HCT116 (cell line): ENCODE measurements at regions not wholly inside any gene's neighbourhood (a gene's known extent, or its start where the extent isn't known, plus 50 kb on each side); places are given as distances from the start of the nearest gene placed in this dataset.

Experiments used
- ATAC-seq: fragments of 200-7000 bp; cut with Tn5 transposase; 2 replicates; pipeline ENCODE4 v1.9.1; 2020; ENCODE audit warnings: mild to moderate bottlenecking, moderate library complexity
- BruUV-seq: library from RNA; stranded (reverse); fragments of 400-500 nt; replicated peaks from 2 replicates; lab custom pipeline; 2021; lab: Mats Ljungman, UMichigan
- CTCF ChIA-PET: fragments of 300-600 bp; sonication (Branson Sonifier 250); formaldehyde crosslinking; loops from one replicate; lab custom pipeline; 2021; ENCODE audit warnings: antibody characterized with exemption; lab: Charles Lee
- POLR2A ChIA-PET: fragments of 300-600, 350-600 bp; sonication (Branson Sonifier 250); formaldehyde crosslinking; loops from one replicate; lab custom pipeline; 2021; ENCODE audit warnings: antibody characterized with exemption; lab: Charles Lee
- RAD21 ChIA-PET, 2 experiments: fragments of 300-600 bp; sonication (Branson Sonifier 250); formaldehyde crosslinking; loops; one replicate each; lab custom pipeline; 2023; ENCODE audit warnings: low total read pairs in 2 of 2; ENCODE audit not compliant: uncharacterized antibody in 2 of 2, unreplicated experiment in 2 of 2, low non-redundant PET in 1 of 2; lab: Charles Lee
- DNase-seq: peaks from one replicate; pipeline ENCODE4 v3.0.0-alpha.2; 2010; ENCODE audit warnings: low read depth, low spot score
- H2AFZ ChIP-seq: fragments of 200-600 bp; shearing (Covaris generic), sonication (generic); 2 replicates; pipeline ENCODE4 v1.6.1; 2017; ENCODE audit warnings: low read depth, mixed run types, mixed read lengths, antibody characterized with exemption, low read length; ENCODE audit not compliant: poor library complexity, severe bottlenecking
- H3K27ac ChIP-seq: 2 replicates; pipeline ENCODE4 v1.5.1; 2012; ENCODE audit warnings: low read depth, low read length
- H3K27me3 ChIP-seq: fragments of 200-600 bp; sonication (generic); 2 replicates; pipeline ENCODE4 v1.6.1; 2016; ENCODE audit warnings: mixed run types, low read length, mixed read lengths; ENCODE audit not compliant: insufficient read depth
- H3K36me3 ChIP-seq, 2 experiments: fragments of 200-500 bp in 1 of 2; fragments of 200-600 bp in 1 of 2; sonication (Bioruptor generic) in 1 of 2; sonication (generic) in 1 of 2; 2 replicates each; pipeline versions ENCODE4 v1.5.1 to v1.6.1; 2014 to 2016; ENCODE audit warnings: low read length in 2 of 2, inconsistent platforms in 1 of 2, mixed read lengths in 1 of 2, mixed run types in 1 of 2; ENCODE audit not compliant: insufficient read depth in 2 of 2, control insufficient read depth in 1 of 2
- H3K4me1 ChIP-seq, 2 experiments: fragments of 200-600 bp in 1 of 2; sonication (generic) in 1 of 2; 2 replicates each; pipeline versions ENCODE4 v1.5.1 to v1.6.1; 2012 to 2017; ENCODE audit warnings: low read length in 2 of 2, inconsistent platforms in 1 of 2, mild to moderate bottlenecking in 1 of 2, mixed read lengths in 1 of 2, mixed run types in 1 of 2, moderate library complexity in 1 of 2; ENCODE audit not compliant: insufficient read depth in 2 of 2, control insufficient read depth in 1 of 2
- H3K4me2 ChIP-seq: fragments of 200-600 bp; sonication (generic); 2 replicates; pipeline ENCODE4 v1.6.1; 2017; ENCODE audit warnings: mixed run types, low read length, mixed read lengths
- H3K4me3 ChIP-seq, 2 experiments: fragments of 200-600 bp in 1 of 2; sonication (generic) in 1 of 2; replicated peaks in 1 of 2; 2 replicates each; pipeline ENCODE4 v1.5.1; 2011 to 2016; ENCODE audit warnings: low read length in 2 of 2, control low read depth in 1 of 2, low read depth in 1 of 2, mild to moderate bottlenecking in 1 of 2, mixed read lengths in 1 of 2, mixed run types in 1 of 2
- H3K79me2 ChIP-seq: fragments of 200-600 bp; sonication (generic); 2 replicates; pipeline ENCODE4 v1.6.1; 2017; ENCODE audit warnings: mild to moderate bottlenecking, mixed run types, low read length, moderate library complexity, mixed read lengths; ENCODE audit not compliant: insufficient read depth
- H3K9ac ChIP-seq: fragments of 200-600 bp; sonication (generic); 2 replicates; pipeline ENCODE4 v1.6.1; 2016; ENCODE audit warnings: low read length, mixed read lengths
- H3K9me2 ChIP-seq: fragments of 200-600 bp; sonication (generic), shearing (Covaris generic); 2 replicates; pipeline ENCODE4 v1.6.1; 2017; ENCODE audit warnings: mixed run types, mild to moderate bottlenecking, moderate library complexity; ENCODE audit not compliant: insufficient read depth
- H3K9me3 ChIP-seq, 2 experiments: fragments of 200-500 bp in 1 of 2; fragments of 200-600 bp in 1 of 2; sonication (Bioruptor generic) in 1 of 2; sonication (generic) in 1 of 2; 2 replicates each; pipeline ENCODE4 v1.6.1; 2014 to 2017; ENCODE audit warnings: low read length in 2 of 2, mixed read lengths in 2 of 2, inconsistent platforms in 1 of 2, low read depth in 1 of 2, mild to moderate bottlenecking in 1 of 2, mixed run types in 1 of 2, moderate library complexity in 1 of 2; ENCODE audit not compliant: control insufficient read depth in 1 of 2, insufficient read depth in 1 of 2
- H4K20me1 ChIP-seq: fragments of 200-600 bp; sonication (generic), shearing (Covaris generic); 2 replicates; pipeline ENCODE4 v1.6.1; 2017; ENCODE audit warnings: mixed run types, mild to moderate bottlenecking, moderate library complexity; ENCODE audit not compliant: insufficient read depth
- ATF3 ChIP-seq: IDR thresholded peaks from 2 replicates; pipeline ENCODE4 v1.6.1; 2012
- CBX3 ChIP-seq: IDR thresholded peaks from 2 replicates; pipeline ENCODE4 v1.6.1; 2012; ENCODE audit warnings: low read depth
- CEBPB ChIP-seq: IDR thresholded peaks from 2 replicates; pipeline ENCODE4 v1.6.1; 2012; ENCODE audit warnings: low read depth
- CTCF ChIP-seq, 3 experiments: fragments of 200-600 bp in 1 of 3; sonication (generic) in 1 of 3; IDR thresholded peaks in 2 of 3; conservative IDR thresholded peaks in 1 of 3; 2 replicates each; pipeline ENCODE4 v1.5.1; 2012 to 2017; ENCODE audit warnings: low read depth in 2 of 3, low read length in 2 of 3, antibody characterized with exemption in 1 of 3, borderline replicate concordance in 1 of 3, control low read depth in 1 of 3, mild to moderate bottlenecking in 1 of 3, mixed read lengths in 1 of 3, mixed run types in 1 of 3, moderate library complexity in 1 of 3; ENCODE audit not compliant: insufficient read depth in 1 of 3
- EGR1 ChIP-seq: IDR thresholded peaks from 2 replicates; pipeline ENCODE4 v1.6.1; 2012; ENCODE audit warnings: low read depth
- EZH2 ChIP-seq: fragments of 200-600 bp; sonication (generic); IDR thresholded peaks from 2 replicates; pipeline ENCODE4 v1.6.1; 2017; ENCODE audit warnings: antibody characterized with exemption, mixed run types
- FOSL1 ChIP-seq: IDR thresholded peaks from 2 replicates; pipeline ENCODE4 v1.6.1; 2012; ENCODE audit warnings: low read depth
- JUND ChIP-seq: IDR thresholded peaks from 2 replicates; pipeline ENCODE4 v1.6.1; 2012
- MAX ChIP-seq: IDR thresholded peaks from 2 replicates; pipeline ENCODE4 v1.6.1; 2012
- POLR2AphosphoS5 ChIP-seq: IDR thresholded peaks from 2 replicates; pipeline ENCODE4 v1.6.1; 2011; ENCODE audit warnings: mild to moderate bottlenecking, low read depth, low read length, moderate library complexity
- REST ChIP-seq: IDR thresholded peaks from 2 replicates; pipeline ENCODE4 v1.6.1; 2012; ENCODE audit warnings: low read depth
- SP1 ChIP-seq: IDR thresholded peaks from 2 replicates; pipeline ENCODE4 v1.6.1; 2012; ENCODE audit warnings: low read depth
- SRF ChIP-seq: IDR thresholded peaks from 2 replicates; pipeline ENCODE4 v1.6.1; 2012; ENCODE audit warnings: low read depth
- TCF7L2 ChIP-seq: IDR thresholded peaks from 2 replicates; pipeline ENCODE4 v1.7.0; 2011; ENCODE audit warnings: borderline replicate concordance, inconsistent platforms; ENCODE audit not compliant: insufficient read depth, insufficient read length; ENCODE audit errors: extremely low read depth
- YY1 ChIP-seq: IDR thresholded peaks from 2 replicates; pipeline ENCODE4 v1.6.1; 2011; ENCODE audit warnings: low read length, low read depth, moderate library complexity, mild to moderate bottlenecking; ENCODE audit not compliant: insufficient replicate concordance; ENCODE audit errors: extremely low read depth
- ZBTB33 ChIP-seq: IDR thresholded peaks from 2 replicates; pipeline ENCODE4 v1.6.1; 2011; ENCODE audit warnings: mild to moderate bottlenecking, low read length, moderate library complexity; ENCODE audit not compliant: insufficient replicate concordance; ENCODE audit errors: extremely low read depth
- ZFX ChIP-seq: fragments of 450-650 bp; IDR thresholded peaks from 2 replicates; pipeline ENCODE4 v1.6.1; 2017
- ZNF274 ChIP-seq: fragments of 200-500 bp; sonication (Bioruptor generic); IDR thresholded peaks from 2 replicates; pipeline ENCODE4 v1.6.1; 2014; ENCODE audit warnings: mild to moderate bottlenecking, low read depth, low read length, inconsistent platforms
- intact Hi-C: fragments of 100-400 bp; cut with micrococcal nuclease; formaldehyde crosslinking; loops from 2 replicates; pipeline ENCODE4 v1.10.0; 2022

GRCh38 chr6:27782748-27783147 lies 129.4 kb downstream of the OR2B2 start (continued):
- TF ChIP-seq ZBTB33 = no peak
- no peak for TF ChIP-seq YY1

GRCh38 chr6:27778625-27779417 lies 133.4 kb downstream of the OR2B2 start:
- no peaks in the 10 kb centered on the region for H4K20me1 ChIP-seq
- H3K4me1 ChIP-seq = no peaks in the 10 kb centered on the region
- no peak for DNase-seq
- H3K9ac ChIP-seq = no peak overlapping the region
- H2AFZ ChIP-seq = no peak overlapping the region
- no peak overlapping the region for H3K27ac ChIP-seq
- H3K36me3 ChIP-seq = no peaks in the 10 kb centered on the region
- RAD21 ChIA-PET = no interaction called here
- H3K4me2 ChIP-seq = no peak overlapping the region
- H3K9me3 ChIP-seq = no peaks in the 10 kb centered on the region
- no peaks in the 10 kb centered on the region for H3K79me2 ChIP-seq
- no peak overlapping the region for H3K4me3 ChIP-seq
- CTCF ChIA-PET = no interaction called here
- H3K9me2 ChIP-seq = no peaks in the 10 kb centered on the region
- POLR2A ChIA-PET = interaction anchor here (0.6 kb wide), 1 partner anchor 652 kb away, joined by 3 read pairs; no protein-coding TSS in a partner anchor
- no peaks in the 10 kb centered on the region for H3K27me3 ChIP-seq
- ATAC-seq = no peak
- intact Hi-C loops = no loop called here
- BruUV-seq = no TSS peak
- no peak for TF ChIP-seq FOSL1
- TF ChIP-seq JUND = no peak
- TF ChIP-seq MAX = no peak
- no peak for TF ChIP-seq ATF3
- TF ChIP-seq EGR1 = no peak
- TF ChIP-seq EZH2 = no peak
- TF ChIP-seq CBX3 = no peak
- no peak for TF ChIP-seq REST
- TF ChIP-seq ZFX = no peak
- TF ChIP-seq CTCF (IDR thresholded peaks at IDR 0.05 in 2 of 3, conservative IDR thresholded peaks at IDR 0.05 in 1 of 3; ENCODE audit: borderline replicate concordance in 1 of 3, insufficient read depth in 1 of 3, low read depth in 2 of 3, low read length in 2 of 3) = no peak
- no peak for TF ChIP-seq ZNF274
- TF ChIP-seq SP1 = no peak
- no peak for TF ChIP-seq TCF7L2
- no peak for TF ChIP-seq POLR2AphosphoS5
- no peak for TF ChIP-seq CEBPB
- no peak for TF ChIP-seq SRF
